WI38 (cell line): ENCODE measurements at regions not wholly inside any gene's neighbourhood (a gene's known extent, or its start where the extent isn't known, plus 50 kb on each side); places are given as distances from the start of the nearest gene placed in this dataset.

Experiments
- H3K4me3 ChIP-seq: 2 replicates; pipeline ENCODE4 v1.5.1; 2011; ENCODE audit warnings: low read depth, mild to moderate bottlenecking, control low read depth, low read length
- TF ChIP-seq, protein P1 (sequence below): IDR thresholded peaks from 2 replicates; pipeline ENCODE4 v1.5.1; 2012; ENCODE audit warnings: low read depth, mild to moderate bottlenecking, control low read depth, low read length

DNA sequence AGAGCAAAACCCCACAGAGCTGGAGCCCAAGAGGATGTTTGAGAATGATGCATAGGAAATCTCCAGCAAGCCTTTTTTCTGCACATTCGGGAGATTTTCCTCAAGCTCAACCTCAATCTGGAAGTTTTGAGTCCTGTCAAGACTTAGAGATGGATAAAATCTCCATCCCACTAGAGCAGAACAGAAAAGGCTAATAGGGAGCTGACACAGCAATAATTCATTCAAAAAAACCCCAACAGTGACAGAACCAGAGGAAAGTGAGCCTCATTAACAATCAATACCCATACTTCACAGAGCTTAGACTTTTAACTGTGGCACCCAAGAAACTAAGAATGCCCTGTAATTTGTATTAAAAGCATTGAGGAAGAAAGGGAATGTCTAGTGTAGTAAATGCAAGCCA lies 115.9 kb upstream of the BDNF start:
- TF ChIP-seq, protein P1, sequence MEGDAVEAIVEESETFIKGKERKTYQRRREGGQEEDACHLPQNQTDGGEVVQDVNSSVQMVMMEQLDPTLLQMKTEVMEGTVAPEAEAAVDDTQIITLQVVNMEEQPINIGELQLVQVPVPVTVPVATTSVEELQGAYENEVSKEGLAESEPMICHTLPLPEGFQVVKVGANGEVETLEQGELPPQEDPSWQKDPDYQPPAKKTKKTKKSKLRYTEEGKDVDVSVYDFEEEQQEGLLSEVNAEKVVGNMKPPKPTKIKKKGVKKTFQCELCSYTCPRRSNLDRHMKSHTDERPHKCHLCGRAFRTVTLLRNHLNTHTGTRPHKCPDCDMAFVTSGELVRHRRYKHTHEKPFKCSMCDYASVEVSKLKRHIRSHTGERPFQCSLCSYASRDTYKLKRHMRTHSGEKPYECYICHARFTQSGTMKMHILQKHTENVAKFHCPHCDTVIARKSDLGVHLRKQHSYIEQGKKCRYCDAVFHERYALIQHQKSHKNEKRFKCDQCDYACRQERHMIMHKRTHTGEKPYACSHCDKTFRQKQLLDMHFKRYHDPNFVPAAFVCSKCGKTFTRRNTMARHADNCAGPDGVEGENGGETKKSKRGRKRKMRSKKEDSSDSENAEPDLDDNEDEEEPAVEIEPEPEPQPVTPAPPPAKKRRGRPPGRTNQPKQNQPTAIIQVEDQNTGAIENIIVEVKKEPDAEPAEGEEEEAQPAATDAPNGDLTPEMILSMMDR, result no peak
- no peak overlapping the region for H3K4me3 ChIP-seq

GRCh38 chr11:27812341-27812740 lies 112.1 kb upstream of the BDNF start:
- H3K4me3 ChIP-seq, result no peak overlapping the region
- TF ChIP-seq, protein P1, result no peak

DNA sequence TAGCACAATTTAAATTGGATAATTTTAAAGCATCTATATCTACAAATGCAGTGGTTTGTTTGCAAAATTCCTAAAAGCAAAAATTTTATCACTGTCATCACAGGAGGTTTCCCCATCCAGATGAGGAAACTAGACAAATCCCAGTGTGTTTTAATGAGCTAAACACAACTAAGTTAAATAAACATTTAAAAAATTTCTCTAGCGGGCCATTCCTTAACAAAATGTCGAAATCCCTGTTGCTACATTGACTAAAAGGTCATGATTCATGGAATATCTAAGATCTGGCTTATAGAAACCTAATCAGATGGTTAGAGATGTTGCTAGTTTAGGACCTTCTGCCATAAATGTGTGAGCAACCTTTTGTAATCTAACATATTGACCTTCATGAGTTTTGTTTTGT lies 107.3 kb upstream of the BDNF start:
- no peak overlapping the region for H3K4me3 ChIP-seq
- TF ChIP-seq, protein P1, result no peak

- TF ChIP-seq, protein P1, result no peak
- H3K4me3 ChIP-seq, result no peak overlapping the region
These were observed 105.9 kb upstream of the BDNF start for GRCh38 chr11:27806122-27806521.

DNA sequence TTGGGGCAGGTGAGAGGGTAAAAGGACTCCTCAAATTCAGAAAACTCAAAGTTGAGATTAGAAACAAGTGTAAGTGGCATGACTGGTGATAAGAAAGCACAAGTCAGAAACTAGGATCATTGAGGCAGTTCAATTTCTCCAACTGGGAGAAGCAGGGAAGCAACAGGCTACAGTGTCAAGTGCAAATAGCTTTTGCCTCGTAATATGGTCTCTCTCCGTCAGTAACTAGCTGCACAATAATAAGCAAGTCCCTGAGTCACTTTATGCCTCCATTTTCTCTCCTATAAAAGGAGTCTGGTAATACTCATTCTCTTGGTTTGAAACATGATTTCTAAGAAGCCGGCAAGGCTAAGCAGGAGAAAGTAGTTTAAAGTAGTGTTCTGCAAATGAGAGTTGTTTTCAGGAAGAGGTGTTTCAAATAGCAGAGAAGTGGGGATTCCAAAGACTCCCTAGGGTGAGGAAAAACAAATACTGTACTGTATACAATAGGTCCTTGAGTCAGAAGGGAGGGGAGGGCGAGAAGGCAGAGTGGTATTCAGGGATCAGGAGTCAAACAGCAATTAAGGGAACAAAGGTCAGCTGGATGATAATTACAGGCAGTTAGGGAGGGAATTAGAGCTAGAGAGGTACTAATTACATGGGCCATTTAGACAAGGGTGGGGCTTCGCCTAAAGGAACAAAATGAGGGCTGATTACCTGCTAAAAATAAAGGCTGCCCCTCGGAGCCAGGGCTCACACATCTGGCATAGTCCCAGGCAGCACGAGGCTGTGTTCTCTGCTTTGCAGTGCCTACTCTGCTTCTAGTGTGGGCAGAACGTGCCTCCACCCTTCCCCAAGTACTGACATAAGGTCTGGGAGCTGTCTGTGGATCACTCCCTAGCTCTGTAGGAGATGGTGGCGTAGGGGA lies 96.0 kb upstream of the BDNF start:
- no peak overlapping the region for H3K4me3 ChIP-seq
- TF ChIP-seq, protein P1, result no peak

DNA sequence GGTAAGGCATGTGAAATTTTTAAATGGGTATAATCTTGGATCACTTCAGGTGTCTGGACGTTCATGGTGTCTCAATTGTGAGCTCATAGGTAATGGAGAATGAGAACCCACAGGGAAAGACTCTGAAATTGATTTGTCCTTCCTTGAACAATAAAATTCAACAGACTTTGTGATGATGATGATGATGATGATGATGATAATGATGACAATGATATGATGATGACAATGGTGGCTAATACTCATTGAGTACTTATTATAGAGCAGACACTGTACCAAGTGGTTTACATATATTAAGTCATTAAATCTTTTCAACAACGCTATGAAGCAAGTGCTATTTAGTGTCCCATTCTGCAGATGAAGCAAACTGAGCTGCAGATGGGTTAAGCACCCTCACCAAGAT lies 86.6 kb upstream of the BDNF start:
- no peak overlapping the region for H3K4me3 ChIP-seq
- TF ChIP-seq, protein P1, result no peak

GRCh38 chr11:27786331-27786730 lies 86.1 kb upstream of the BDNF start:
- no peak overlapping the region for H3K4me3 ChIP-seq
- TF ChIP-seq, protein P1, result no peak
